22Rv1 (cell line): ENCODE measurements at regions not wholly inside any gene's neighbourhood (a gene's known extent, or its start where the extent isn't known, plus 50 kb on each side); places are given as distances from the start of the nearest gene placed in this dataset.
A peak's percentile ranks its signal among the peaks of the same experiment; 100 is the strongest.
"Not testable (repeated sequence)": the region's sequence is repeated elsewhere in the genome, so short reads cannot be mapped to it uniquely, and the experiment has no call there.

Experiments
- H3K27ac ChIP-seq: fragments of 450-650 bp; 2 replicates; pipeline ENCODE4 v1.5.1; 2017
- CTCF ChIP-seq: fragments of 450-650 bp; IDR thresholded peaks from 2 replicates; pipeline ENCODE4 v1.5.1; 2017; ENCODE audit warnings: mild to moderate bottlenecking

GRCh38 chrY:3213183-3213582, 278.0 kb downstream of the ZFY start:
- H3K27ac ChIP-seq: not testable (repeated sequence)

- H3K27ac ChIP-seq: not testable (repeated sequence)
Observed at GRCh38 chrY:3218134-3218533, 283.0 kb downstream of the ZFY start.

- H3K27ac ChIP-seq: not testable (repeated sequence)
Observed at GRCh38 chrY:3218559-3218958, 283.4 kb downstream of the ZFY start.

- H3K27ac ChIP-seq: not testable (repeated sequence)
Observed at GRCh38 chrY:3262911-3263310, 316.0 kb upstream of the TGIF2LY start.

- not testable (repeated sequence) for H3K27ac ChIP-seq
Observed at GRCh38 chrY:3288063-3288462, 290.8 kb upstream of the TGIF2LY start.

GRCh38 chrY:3297235-3297634, 281.6 kb upstream of the TGIF2LY start:
- not testable (repeated sequence) for H3K27ac ChIP-seq

- not testable (repeated sequence) for H3K27ac ChIP-seq
Observed at GRCh38 chrY:3319988-3320387, 258.9 kb upstream of the TGIF2LY start.

GRCh38 chrY:3367535-3367934, 211.3 kb upstream of the TGIF2LY start:
- not testable (repeated sequence) for H3K27ac ChIP-seq

- not testable (repeated sequence) for H3K27ac ChIP-seq
Observed at GRCh38 chrY:3368459-3368858, 210.4 kb upstream of the TGIF2LY start.

- H3K27ac ChIP-seq: not testable (repeated sequence)
Observed at GRCh38 chrY:3391508-3391907, 187.4 kb upstream of the TGIF2LY start.

- 0 out of 2 replicates have a peak overlapping the region, but pooled peaks have one; percentile 30 for H3K27ac ChIP-seq
Observed at GRCh38 chrY:3404241-3404640, 174.6 kb upstream of the TGIF2LY start.

GRCh38 chrY:3405585-3405984, 173.3 kb upstream of the TGIF2LY start:
- peak; percentile 45 for TF ChIP-seq CTCF
- H3K27ac ChIP-seq: not testable (repeated sequence)

GRCh38 chrY:3406896-3407452, 171.9 kb upstream of the TGIF2LY start:
- peak; percentile 34 for TF ChIP-seq CTCF
- not testable (repeated sequence) for H3K27ac ChIP-seq

GRCh38 chrY:3410322-3410892, 168.5 kb upstream of the TGIF2LY start:
- H3K27ac ChIP-seq: not testable (repeated sequence)
